K562 (cell line): ENCODE measurements at regions not wholly inside any gene's neighbourhood (a gene's known extent, or its start where the extent isn't known, plus 50 kb on each side); places are given as distances from the start of the nearest gene placed in this dataset.

Source experiments
- CBX5 ChIP-seq: IDR thresholded peaks from 2 replicates; pipeline ENCODE4 v1.6.1; 2014; ENCODE audit warnings: low read depth, borderline replicate concordance
- CTCF ChIP-seq, 3 experiments: IDR thresholded peaks in 2 of 3; conservative IDR thresholded peaks in 1 of 3; 2 replicates each; pipeline ENCODE4 v1.5.1; 2011 to 2012; ENCODE audit warnings: low read length in 3 of 3, mild to moderate bottlenecking in 3 of 3, control low read depth in 2 of 3, improper control_type of control experiment in 1 of 3, inconsistent platforms in 1 of 3, low read depth in 1 of 3, mixed read lengths in 1 of 3, moderate library complexity in 1 of 3; ENCODE audit not compliant: insufficient read depth in 2 of 3
- FOXM1 ChIP-seq, 2 experiments: fragments of 450-650 bp in 1 of 2; sonication (generic) in 1 of 2; formaldehyde crosslinking in 1 of 2; IDR thresholded peaks; 2 replicates each; pipeline versions ENCODE4 v1.6.1 to v1.9.0; 2017 to 2022; ENCODE audit warnings: low read depth in 2 of 2, mild to moderate bottlenecking in 2 of 2, missing genetic modification reagents in 1 of 2, moderate library complexity in 1 of 2
- HEY1 ChIP-seq: fragments of 250-450 bp; sonication (Bioruptor Pico); IDR thresholded peaks from 2 replicates; pipeline ENCODE4 v1.5.0; 2020; ENCODE audit warnings: mild to moderate bottlenecking, moderate library complexity, borderline replicate concordance
- LEF1 ChIP-seq: fragments of 450-650 bp; IDR thresholded peaks from 2 replicates; pipeline ENCODE4 v1.6.1; 2016; ENCODE audit warnings: mild to moderate bottlenecking
- POLR2AphosphoS5 ChIP-seq: IDR thresholded peaks from 2 replicates; pipeline ENCODE4 v1.6.1; 2011; ENCODE audit warnings: mild to moderate bottlenecking, low read depth, low read length, moderate library complexity; ENCODE audit not compliant: control insufficient read depth, insufficient read depth
- RCOR1 ChIP-seq, 2 experiments: IDR thresholded peaks; 2 replicates each; pipeline ENCODE4 v1.6.1; 2012; ENCODE audit warnings: low read depth in 2 of 2, low read length in 2 of 2, borderline replicate concordance in 1 of 2, improper control_type of control experiment in 1 of 2
- SLC30A9 ChIP-seq: fragments of 250-450 bp; sonication (Bioruptor Pico); IDR thresholded peaks from 2 replicates; pipeline ENCODE4 v1.8.0; 2022; ENCODE audit warnings: mild to moderate bottlenecking, moderate library complexity
- TEAD4 ChIP-seq, 2 experiments: sonication (generic) in 1 of 2; formaldehyde crosslinking in 1 of 2; IDR thresholded peaks; 2 replicates each; pipeline versions ENCODE4 v1.6.1 to v1.8.0; 2012 to 2022; ENCODE audit warnings: borderline replicate concordance in 1 of 2, inconsistent platforms in 1 of 2, low read length in 1 of 2, mild to moderate bottlenecking in 1 of 2, missing genetic modification reagents in 1 of 2
- ZSCAN32 ChIP-seq: fragments of 450-650 bp; formaldehyde crosslinking; IDR thresholded peaks from 2 replicates; pipeline ENCODE4 v1.4.0; 2020; ENCODE audit warnings: mild to moderate bottlenecking, moderate library complexity
- ZZZ3 ChIP-seq: fragments of 450-650 bp; IDR thresholded peaks from 2 replicates; pipeline ENCODE4 v1.6.1; 2016; ENCODE audit warnings: antibody characterized with exemption, mild to moderate bottlenecking, moderate library complexity
- TF ChIP-seq, protein P1 (sequence below): sonication (generic); formaldehyde crosslinking; IDR thresholded peaks from 2 replicates; pipeline ENCODE4 v1.8.0; 2022; ENCODE audit warnings: missing genetic modification reagents, mild to moderate bottlenecking, moderate library complexity, borderline replicate concordance

GRCh38 chr7:121618182-121618581, 222.1 kb upstream of the FAM3C start:
- TF ChIP-seq POLR2AphosphoS5 (no peak), FOXM1 (IDR thresholded peaks at IDR 0.05; ENCODE audit: low read depth) (no peak), FOXM1 (CRISPR knock-in tag; IDR thresholded peaks at IDR 0.05; ENCODE audit: low read depth) (no peak), TEAD4 (IDR thresholded peaks at IDR 0.05; ENCODE audit: low read length) (no peak), TEAD4 (CRISPR knock-in tag; IDR thresholded peaks at IDR 0.05; ENCODE audit: borderline replicate concordance) (no peak), CTCF (IDR thresholded peaks at IDR 0.05 in 2 of 3, conservative IDR thresholded peaks at IDR 0.05 in 1 of 3; ENCODE audit: insufficient read depth in 2 of 3, low read depth in 1 of 3, low read length in 3 of 3) (no peak), RCOR1 (IDR thresholded peaks at IDR 0.05; ENCODE audit: borderline replicate concordance in 1 of 2, low read depth in 2 of 2, low read length in 2 of 2) (no peak), CBX5 (no peak), HEY1 (no peak), ZSCAN32 (CRISPR knock-in tag) (no peak), ZZZ3 (no peak), SLC30A9 (CRISPR knock-in tag) (no peak), LEF1 (no peak)
- TF ChIP-seq, protein P1, sequence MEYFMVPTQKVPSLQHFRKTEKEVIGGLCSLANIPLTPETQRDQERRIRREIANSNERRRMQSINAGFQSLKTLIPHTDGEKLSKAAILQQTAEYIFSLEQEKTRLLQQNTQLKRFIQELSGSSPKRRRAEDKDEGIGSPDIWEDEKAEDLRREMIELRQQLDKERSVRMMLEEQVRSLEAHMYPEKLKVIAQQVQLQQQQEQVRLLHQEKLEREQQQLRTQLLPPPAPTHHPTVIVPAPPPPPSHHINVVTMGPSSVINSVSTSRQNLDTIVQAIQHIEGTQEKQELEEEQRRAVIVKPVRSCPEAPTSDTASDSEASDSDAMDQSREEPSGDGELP = no peak
